ENCODE measurements at regions not wholly inside any gene's neighbourhood (a gene's known extent, or its start where the extent isn't known, plus 50 kb on each side); places are given as distances from the start of the nearest gene placed in this dataset.

- no peak for DNase-seq (ENCODE audit: low read depth)
Observed at GRCh38 chr22:48453171-48453570, 1374.5 kb downstream of the BRD1 start.

- DNase-seq (ENCODE audit: low read depth) = no peak
Observed at GRCh38 chr22:48452766-48453165, 1374.9 kb downstream of the BRD1 start.

- DNase-seq (ENCODE audit: low read depth) = no peak
Observed at GRCh38 chr22:48451891-48452290, 1375.8 kb downstream of the BRD1 start.

GRCh38 chr22:48450188-48450825, 1377.4 kb downstream of the BRD1 start:
- no peak for DNase-seq (ENCODE audit: low read depth)

GRCh38 chr22:48449466-48450187, 1378.0 kb downstream of the BRD1 start:
- no peak for DNase-seq (ENCODE audit: low read depth)

- no peak for DNase-seq (ENCODE audit: low read depth)
Observed at GRCh38 chr22:48448821-48449220, 1378.9 kb downstream of the BRD1 start.

GRCh38 chr22:48445113-48445827, 1382.4 kb downstream of the BRD1 start:
- no peak for DNase-seq (ENCODE audit: low read depth)

- DNase-seq (ENCODE audit: low read depth) = no peak
Observed at GRCh38 chr22:48444320-48445112, 1383.2 kb downstream of the BRD1 start.

- no peak for DNase-seq (ENCODE audit: low read depth)
Observed at GRCh38 chr22:48443680-48444079, 1384.0 kb downstream of the BRD1 start.

GRCh38 chr22:48442663-48443062, 1385.0 kb downstream of the BRD1 start:
- DNase-seq (ENCODE audit: low read depth) = no peak

- DNase-seq (ENCODE audit: low read depth) = no peak
Observed at GRCh38 chr22:48441553-48441850, 1386.2 kb downstream of the BRD1 start.

GRCh38 chr22:48440673-48441552, 1386.8 kb downstream of the BRD1 start:
- DNase-seq (ENCODE audit: low read depth) = no peak

- DNase-seq (ENCODE audit: low read depth) = no peak
Observed at GRCh38 chr22:48440176-48440575, 1387.5 kb downstream of the BRD1 start.

- no peak for DNase-seq (ENCODE audit: low read depth)
Observed at GRCh38 chr22:48439560-48440135, 1388.0 kb downstream of the BRD1 start.

- no peak for DNase-seq (ENCODE audit: low read depth)
Observed at GRCh38 chr22:48438800-48439559, 1388.7 kb downstream of the BRD1 start.

- DNase-seq (ENCODE audit: low read depth) = no peak
Observed at GRCh38 chr22:48438096-48438495, 1389.6 kb downstream of the BRD1 start.

GRCh38 chr22:48436201-48436931, 1391.3 kb downstream of the BRD1 start:
- DNase-seq (ENCODE audit: low read depth) = no peak

- no peak for DNase-seq (ENCODE audit: low read depth)
Observed at GRCh38 chr22:48434868-48435250, 1392.8 kb downstream of the BRD1 start.

- DNase-seq (ENCODE audit: low read depth) = no peak
Observed at GRCh38 chr22:48434156-48434867, 1393.4 kb downstream of the BRD1 start.
